ENCODE measurements at regions not wholly inside any gene's neighbourhood (a gene's known extent, or its start where the extent isn't known, plus 50 kb on each side); places are given as distances from the start of the nearest gene placed in this dataset.

DNA sequence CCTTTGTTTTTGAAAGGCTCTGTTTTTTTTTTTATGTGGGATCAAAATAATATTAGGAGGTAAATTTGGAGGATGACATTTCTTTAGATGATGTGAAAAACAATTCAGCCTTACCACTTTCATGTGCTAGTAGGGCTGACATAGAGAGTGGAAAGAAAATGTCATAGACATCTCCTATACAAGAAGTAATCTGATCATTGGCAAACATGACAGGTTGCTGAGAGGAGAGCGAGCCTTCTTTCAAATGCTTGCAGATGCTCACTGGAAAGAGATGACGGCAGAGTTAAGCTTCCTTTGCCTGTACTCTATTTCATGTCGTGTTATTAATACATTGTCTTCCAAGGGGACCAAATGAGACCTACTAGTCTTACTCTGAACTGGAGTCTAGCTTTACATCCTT is 160.1 kb upstream of the DAP start:
- DNase-seq (ENCODE audit: low spot score) (no peak), ATAC-seq (ENCODE audit: low read depth) (no peak)
- TF ChIP-seq, protein P1, sequence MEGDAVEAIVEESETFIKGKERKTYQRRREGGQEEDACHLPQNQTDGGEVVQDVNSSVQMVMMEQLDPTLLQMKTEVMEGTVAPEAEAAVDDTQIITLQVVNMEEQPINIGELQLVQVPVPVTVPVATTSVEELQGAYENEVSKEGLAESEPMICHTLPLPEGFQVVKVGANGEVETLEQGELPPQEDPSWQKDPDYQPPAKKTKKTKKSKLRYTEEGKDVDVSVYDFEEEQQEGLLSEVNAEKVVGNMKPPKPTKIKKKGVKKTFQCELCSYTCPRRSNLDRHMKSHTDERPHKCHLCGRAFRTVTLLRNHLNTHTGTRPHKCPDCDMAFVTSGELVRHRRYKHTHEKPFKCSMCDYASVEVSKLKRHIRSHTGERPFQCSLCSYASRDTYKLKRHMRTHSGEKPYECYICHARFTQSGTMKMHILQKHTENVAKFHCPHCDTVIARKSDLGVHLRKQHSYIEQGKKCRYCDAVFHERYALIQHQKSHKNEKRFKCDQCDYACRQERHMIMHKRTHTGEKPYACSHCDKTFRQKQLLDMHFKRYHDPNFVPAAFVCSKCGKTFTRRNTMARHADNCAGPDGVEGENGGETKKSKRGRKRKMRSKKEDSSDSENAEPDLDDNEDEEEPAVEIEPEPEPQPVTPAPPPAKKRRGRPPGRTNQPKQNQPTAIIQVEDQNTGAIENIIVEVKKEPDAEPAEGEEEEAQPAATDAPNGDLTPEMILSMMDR (IDR thresholded peaks at IDR 0.05; ENCODE audit: poor library complexity, severe bottlenecking): no peak
- H3K4me3 ChIP-seq (ENCODE audit: severe bottlenecking): no peak overlapping the region
- no peaks in the 10 kb centered on the region for H3K9me3 ChIP-seq (ENCODE audit: severe bottlenecking)
- H3K27ac ChIP-seq (ENCODE audit: poor library complexity, severe bottlenecking): no peak overlapping the region
- peaks cover 4% of the 10 kb centered on the region for H3K27me3 ChIP-seq (ENCODE audit: insufficient read depth, poor library complexity, severe bottlenecking)
- H3K36me3 ChIP-seq (ENCODE audit: low read depth): no peaks in the 10 kb centered on the region
- H3K4me1 ChIP-seq (ENCODE audit: insufficient read depth, poor library complexity, severe bottlenecking): no peaks in the 10 kb centered on the region

DNA sequence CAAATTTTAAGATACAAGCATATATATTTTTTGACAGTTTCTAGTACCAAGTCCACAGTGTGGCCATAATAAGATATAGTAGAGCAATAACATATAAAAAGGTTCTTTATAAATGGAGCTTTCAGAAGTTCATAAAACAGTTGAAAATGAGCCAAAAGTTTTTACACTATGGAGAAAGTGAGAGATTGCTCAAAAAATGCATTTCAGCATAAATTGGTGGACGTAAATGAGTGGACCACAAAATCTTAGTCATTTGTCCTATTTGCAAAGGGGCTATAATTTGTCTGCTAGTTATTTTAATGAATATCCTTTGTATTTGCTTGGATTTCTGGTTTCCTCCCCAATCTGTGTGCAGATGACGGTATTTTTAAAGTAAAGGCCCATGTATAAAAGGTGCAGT is 159.4 kb upstream of the DAP start:
- Histone ChIP-seq H3K27ac (ENCODE audit: poor library complexity, severe bottlenecking) (no peak overlapping the region), H3K4me1 (ENCODE audit: insufficient read depth, poor library complexity, severe bottlenecking) (no peaks in the 10 kb centered on the region), H3K9me3 (ENCODE audit: severe bottlenecking) (no peaks in the 10 kb centered on the region), H3K4me3 (ENCODE audit: severe bottlenecking) (no peak overlapping the region), H3K36me3 (ENCODE audit: low read depth) (no peaks in the 10 kb centered on the region), H3K27me3 (ENCODE audit: insufficient read depth, poor library complexity, severe bottlenecking) (peaks cover 4% of the 10 kb centered on the region)
- DNase-seq (ENCODE audit: low spot score) (no peak), ATAC-seq (ENCODE audit: low read depth) (no peak)
- TF ChIP-seq, protein P1 (IDR thresholded peaks at IDR 0.05; ENCODE audit: poor library complexity, severe bottlenecking): no peak

DNA sequence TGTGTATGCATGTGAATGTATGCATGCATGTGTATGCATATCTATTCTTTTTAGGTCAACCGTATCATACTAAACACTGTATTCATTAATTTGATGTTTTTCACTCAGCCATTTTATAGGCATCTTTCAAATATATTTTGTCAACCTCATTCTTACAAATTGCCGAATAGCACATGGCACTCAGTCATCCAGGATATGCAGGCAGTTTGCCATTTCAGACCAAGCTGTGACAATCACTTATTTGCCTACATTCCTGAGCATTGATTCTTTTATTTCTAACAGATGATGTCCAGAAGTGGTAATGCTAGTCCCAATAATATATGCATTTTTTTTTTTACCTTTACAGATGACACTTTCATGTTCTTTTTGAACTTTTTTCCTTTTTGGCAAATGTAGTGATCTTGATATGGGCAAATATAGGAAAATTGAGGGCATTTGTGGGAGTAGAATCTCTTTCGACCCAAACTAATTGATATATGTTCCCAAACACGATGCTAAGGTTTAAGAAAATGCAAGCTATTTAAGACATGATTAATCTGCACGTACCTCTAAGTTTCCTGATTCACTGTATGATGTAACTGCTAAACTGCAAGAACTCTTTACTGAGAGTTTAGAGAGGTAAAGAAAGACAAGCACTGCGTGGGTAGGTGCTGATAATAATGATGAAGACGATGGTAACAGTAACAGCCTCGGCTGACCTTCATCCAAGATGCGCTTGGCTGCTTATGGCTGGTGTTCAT is 153.9 kb upstream of the DAP start:
- Histone ChIP-seq H3K4me3 (ENCODE audit: severe bottlenecking) (no peak overlapping the region), H3K4me1 (ENCODE audit: insufficient read depth, poor library complexity, severe bottlenecking) (peaks cover 16% of the 10 kb centered on the region), H3K27ac (ENCODE audit: poor library complexity, severe bottlenecking) (no peak overlapping the region), H3K9me3 (ENCODE audit: severe bottlenecking) (no peaks in the 10 kb centered on the region), H3K36me3 (ENCODE audit: low read depth) (no peaks in the 10 kb centered on the region), H3K27me3 (ENCODE audit: insufficient read depth, poor library complexity, severe bottlenecking) (no peaks in the 10 kb centered on the region)
- ATAC-seq (ENCODE audit: low read depth) (peak; percentile 24; the same call in 1 of the 3 replicates), DNase-seq (ENCODE audit: low spot score) (no peak)
- TF ChIP-seq, protein P1 (IDR thresholded peaks at IDR 0.05; ENCODE audit: poor library complexity, severe bottlenecking): no peak

DNA sequence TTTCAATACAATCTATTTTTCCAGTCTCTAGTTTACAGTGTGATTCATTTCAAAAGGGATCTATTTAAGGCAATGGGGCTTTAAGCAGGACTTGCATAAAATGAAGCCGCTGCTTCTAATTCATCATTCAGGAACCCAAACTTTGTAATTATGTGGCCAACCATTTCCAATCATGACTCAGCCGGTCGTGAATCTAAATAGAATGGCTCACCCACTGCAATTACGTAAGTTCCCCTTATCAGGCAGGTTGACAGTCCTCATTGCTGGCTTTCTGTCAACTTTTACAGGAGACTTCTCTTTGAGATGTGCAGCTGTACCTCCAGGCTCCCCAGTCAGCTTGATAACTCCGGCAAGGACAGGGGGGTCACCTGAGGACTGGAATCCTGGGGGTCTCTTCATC is 152.8 kb upstream of the DAP start:
- no peak overlapping the region for H3K4me3 ChIP-seq (ENCODE audit: severe bottlenecking)
- TF ChIP-seq, protein P1 (IDR thresholded peaks at IDR 0.05; ENCODE audit: poor library complexity, severe bottlenecking): no peak
- H3K9me3 ChIP-seq (ENCODE audit: severe bottlenecking): no peaks in the 10 kb centered on the region
- peak; percentile 97 for ATAC-seq (ENCODE audit: low read depth)
- H3K27me3 ChIP-seq (ENCODE audit: insufficient read depth, poor library complexity, severe bottlenecking): no peaks in the 10 kb centered on the region
- no peaks in the 10 kb centered on the region for H3K36me3 ChIP-seq (ENCODE audit: low read depth)
- peaks cover 16% of the 10 kb centered on the region for H3K4me1 ChIP-seq (ENCODE audit: insufficient read depth, poor library complexity, severe bottlenecking)
- no peak for DNase-seq (ENCODE audit: low spot score)
- peak overlapping the region; percentile 16 for H3K27ac ChIP-seq (ENCODE audit: poor library complexity, severe bottlenecking)

DNA sequence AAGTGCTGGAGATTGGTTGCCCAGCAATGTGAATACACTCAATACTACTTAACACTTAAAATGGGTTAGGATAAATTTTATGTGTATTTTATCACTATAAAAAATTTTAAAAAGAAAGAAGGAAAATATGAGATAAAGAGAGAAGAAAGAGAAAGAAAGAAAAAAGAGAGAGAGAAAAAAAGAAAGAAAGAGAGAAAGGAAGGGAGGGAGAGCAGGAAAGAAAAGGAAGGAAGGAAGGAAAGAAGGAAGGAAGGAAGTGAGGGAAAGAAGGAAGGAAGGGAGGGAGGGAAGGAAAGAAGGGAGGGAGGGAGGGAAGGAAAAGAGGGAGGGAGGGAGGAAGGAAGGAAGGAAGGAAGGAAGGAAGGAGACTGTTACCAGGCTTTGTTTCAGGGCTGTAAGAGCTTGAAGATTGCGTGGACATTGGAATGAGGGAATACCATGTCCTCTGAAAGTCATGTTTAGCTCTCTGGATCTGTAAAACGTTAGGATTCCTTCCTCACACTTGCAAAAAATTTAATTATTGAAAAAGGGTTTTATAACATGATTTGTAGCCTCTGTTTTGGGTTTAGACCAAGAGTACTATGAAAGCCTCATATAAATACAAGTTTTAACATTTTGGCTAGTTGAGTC is 152.3 kb upstream of the DAP start:
- Histone ChIP-seq H3K27ac (ENCODE audit: poor library complexity, severe bottlenecking) (peak overlapping the region; percentile 16), H3K27me3 (ENCODE audit: insufficient read depth, poor library complexity, severe bottlenecking) (no peaks in the 10 kb centered on the region), H3K9me3 (ENCODE audit: severe bottlenecking) (no peaks in the 10 kb centered on the region), H3K4me3 (ENCODE audit: severe bottlenecking) (no peak overlapping the region), H3K4me1 (ENCODE audit: insufficient read depth, poor library complexity, severe bottlenecking) (peaks cover 16% of the 10 kb centered on the region), H3K36me3 (ENCODE audit: low read depth) (no peaks in the 10 kb centered on the region)
- no peak for ATAC-seq (ENCODE audit: low read depth)
- TF ChIP-seq, protein P1 (IDR thresholded peaks at IDR 0.05; ENCODE audit: poor library complexity, severe bottlenecking): no peak
- no peak for DNase-seq (ENCODE audit: low spot score)
